Gastrocnemius medialis (tissue), 4 donors: ENCODE measurements at regions not wholly inside any gene's neighbourhood (a gene's known extent, or its start where the extent isn't known, plus 50 kb on each side); places are given as distances from the start of the nearest gene placed in this dataset.

ENCODE experiments used
- ATAC-seq, 2 donors: fragments of 150-250 bp; one replicate each; pipeline ENCODE4 v1.9.1; 2016
- DNase-seq, 2 donors: peaks; one replicate each; pipeline ENCODE4 v3.0.0-alpha.2; 2019
- H3K27ac ChIP-seq, 4 donors: fragments of 200-600 bp; sonication (generic); 1 replicate in 1 of 4; 2 replicates in 3 of 4; pipeline ENCODE4 v1.5.1; 2016 to 2018; ENCODE audit warnings: mild to moderate bottlenecking in 2 of 4, moderate library complexity in 1 of 4
- H3K27me3 ChIP-seq, 3 donors: fragments of 200-600 bp; sonication (generic) in 2 of 3; 1 replicate in 1 of 3; 2 replicates in 2 of 3; pipeline versions ENCODE4 v1.5.1 to v1.6.0; 2016 to 2019; ENCODE audit warnings: mild to moderate bottlenecking in 1 of 3, moderate library complexity in 1 of 3
- H3K36me3 ChIP-seq, 2 donors: fragments of 200-600 bp; sonication (generic) in 1 of 2; one replicate each; pipeline ENCODE4 v1.5.1; 2017 to 2018
- H3K4me1 ChIP-seq, 2 donors: fragments of 200-600 bp; sonication (generic) in 1 of 2; one replicate each; pipeline ENCODE4 v1.5.1; 2016 to 2017; ENCODE audit warnings: mild to moderate bottlenecking in 2 of 2
- H3K4me3 ChIP-seq, 4 donors: fragments of 200-600 bp; sonication (generic) in 3 of 4; 1 replicate in 1 of 4; 2 replicates in 3 of 4; pipeline ENCODE4 v1.5.1; 2016 to 2019; ENCODE audit warnings: mild to moderate bottlenecking in 2 of 4
- H3K9me3 ChIP-seq, 3 donors: fragments of 200-600 bp; sonication (generic) in 2 of 3; 1 replicate in 1 of 3; 2 replicates in 2 of 3; pipeline ENCODE4 v1.5.1; 2016 to 2019
- POLR2A ChIP-seq, 2 donors: fragments of 450-650 bp; IDR thresholded peaks; one replicate each; pipeline ENCODE4 v1.6.1; 2017; ENCODE audit warnings: antibody characterized with exemption in 2 of 2, mild to moderate bottlenecking in 2 of 2, moderate library complexity in 2 of 2
- in situ Hi-C, 4 donors: fragments of 200-750 bp; cut with MboI; loops; one replicate each; pipeline versions ENCODE4 v1.15.0 to v1.8.0; 2017; ENCODE audit warnings: low sequenced_read_pairs in 4 of 4
- intact Hi-C: fragments of 100-400 bp; cut with DNase I; formaldehyde crosslinking; loops from one replicate; pipeline ENCODE4 v1.15.1; 2023; ENCODE audit warnings: low total_unique reads
- TF ChIP-seq, protein P1 (sequence below), 5 experiments: fragments of 450-650 bp in 3 of 5; fragments of 200-600 bp in 2 of 5; sonication (generic) in 2 of 5; IDR thresholded peaks in 4 of 5; conservative IDR thresholded peaks in 1 of 5; 1 replicate in 4 of 5; 2 replicates in 1 of 5; pipeline ENCODE4 v1.5.1; 2016 to 2019; ENCODE audit warnings: antibody characterized with exemption in 5 of 5, mild to moderate bottlenecking in 3 of 5, moderate library complexity in 3 of 5

GRCh38 chr10:3016016-3016415 lies 51.3 kb upstream of the PFKP start:
- no peaks in the 10 kb centered on the region for H3K4me1 ChIP-seq

GRCh38 chr10:3014968-3015367 lies 52.4 kb upstream of the PFKP start:
- no peaks in the 10 kb centered on the region for H3K4me1 ChIP-seq
- ATAC-seq (no peak), DNase-seq (no peak)
- H3K36me3 ChIP-seq, result no peaks in the 10 kb centered on the region
- TF ChIP-seq, protein P1, sequence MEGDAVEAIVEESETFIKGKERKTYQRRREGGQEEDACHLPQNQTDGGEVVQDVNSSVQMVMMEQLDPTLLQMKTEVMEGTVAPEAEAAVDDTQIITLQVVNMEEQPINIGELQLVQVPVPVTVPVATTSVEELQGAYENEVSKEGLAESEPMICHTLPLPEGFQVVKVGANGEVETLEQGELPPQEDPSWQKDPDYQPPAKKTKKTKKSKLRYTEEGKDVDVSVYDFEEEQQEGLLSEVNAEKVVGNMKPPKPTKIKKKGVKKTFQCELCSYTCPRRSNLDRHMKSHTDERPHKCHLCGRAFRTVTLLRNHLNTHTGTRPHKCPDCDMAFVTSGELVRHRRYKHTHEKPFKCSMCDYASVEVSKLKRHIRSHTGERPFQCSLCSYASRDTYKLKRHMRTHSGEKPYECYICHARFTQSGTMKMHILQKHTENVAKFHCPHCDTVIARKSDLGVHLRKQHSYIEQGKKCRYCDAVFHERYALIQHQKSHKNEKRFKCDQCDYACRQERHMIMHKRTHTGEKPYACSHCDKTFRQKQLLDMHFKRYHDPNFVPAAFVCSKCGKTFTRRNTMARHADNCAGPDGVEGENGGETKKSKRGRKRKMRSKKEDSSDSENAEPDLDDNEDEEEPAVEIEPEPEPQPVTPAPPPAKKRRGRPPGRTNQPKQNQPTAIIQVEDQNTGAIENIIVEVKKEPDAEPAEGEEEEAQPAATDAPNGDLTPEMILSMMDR (IDR thresholded peaks at IDR 0.05 in 4 of 5, conservative IDR thresholded peaks at IDR 0.05 in 1 of 5), result no peak
- TF ChIP-seq POLR2A (IDR thresholded peaks at IDR 0.05), result no peak
- H3K4me3 ChIP-seq, result no peak overlapping the region
- intact Hi-C loops (no loop called here), in situ Hi-C loops (no loop called here)
- peaks cover 0 to 20% (median 17%) of the 10 kb centered on the region in 3 donors for H3K27me3 ChIP-seq
- no peaks in the 10 kb centered on the region for H3K9me3 ChIP-seq
- no peak overlapping the region for H3K27ac ChIP-seq

More at GRCh38 chr10:3016016-3016415, 51.3 kb upstream of the PFKP start:
- DNase-seq, result no peak
- Histone ChIP-seq H3K4me3 (no peak overlapping the region), H3K27me3 (peaks cover 0 to 18% (median 15%) of the 10 kb centered on the region in 3 donors), H3K9me3 (no peaks in the 10 kb centered on the region), H3K36me3 (no peaks in the 10 kb centered on the region), H3K27ac (no peak overlapping the region)
- TF ChIP-seq, protein P1 (IDR thresholded peaks at IDR 0.05 in 4 of 5, conservative IDR thresholded peaks at IDR 0.05 in 1 of 5), result no peak
- TF ChIP-seq POLR2A (IDR thresholded peaks at IDR 0.05), result no peak
- no peak for ATAC-seq
- intact Hi-C loops, result no loop called here
- in situ Hi-C loops, result no loop called here

DNA sequence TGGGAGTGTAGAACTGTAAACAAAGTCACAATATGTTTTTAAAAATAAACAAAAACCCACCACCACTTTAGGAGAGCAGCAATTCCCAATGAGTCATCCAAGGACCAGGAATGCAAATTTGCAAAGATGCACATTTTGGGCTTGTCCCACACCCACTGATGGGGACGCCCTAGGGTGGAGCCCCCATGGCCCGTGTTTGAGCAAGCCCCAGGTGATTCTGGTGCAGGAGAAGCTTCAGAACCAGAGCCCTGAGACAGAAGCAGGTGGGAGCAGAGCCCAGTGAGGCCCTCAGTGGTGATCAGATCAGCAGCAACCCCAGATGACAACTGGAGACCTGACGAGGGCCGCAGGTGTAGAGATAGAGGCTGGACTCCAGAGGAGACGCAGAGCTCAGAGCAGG lies 55.1 kb upstream of the PFKP start:
- H3K27me3 ChIP-seq, result peaks cover 0 to 20% (median 17%) of the 10 kb centered on the region in 3 donors
- no peaks in the 10 kb centered on the region for H3K4me1 ChIP-seq
- intact Hi-C loops, result no loop called here
- DNase-seq, result no peak
- H3K9me3 ChIP-seq, result no peaks in the 10 kb centered on the region
- H3K27ac ChIP-seq, result no peak overlapping the region
- TF ChIP-seq, protein P1 (IDR thresholded peaks at IDR 0.05 in 4 of 5, conservative IDR thresholded peaks at IDR 0.05 in 1 of 5), result no peak
- TF ChIP-seq POLR2A (IDR thresholded peaks at IDR 0.05), result no peak
- in situ Hi-C loops, result no loop called here
- no peak for ATAC-seq
- H3K36me3 ChIP-seq, result no peaks in the 10 kb centered on the region
- no peak overlapping the region for H3K4me3 ChIP-seq

GRCh38 chr10:3010816-3011460 lies 56.4 kb upstream of the PFKP start:
- no peak for DNase-seq
- peaks cover 0 to 20% (median 17%) of the 10 kb centered on the region in 3 donors for H3K27me3 ChIP-seq

More at GRCh38 chr10:3010816-3011460, 56.4 kb upstream of the PFKP start:
- intact Hi-C loops, result no loop called here
- Histone ChIP-seq H3K27ac (no peak overlapping the region), H3K4me3 (no peak overlapping the region), H3K36me3 (no peaks in the 10 kb centered on the region), H3K9me3 (no peaks in the 10 kb centered on the region), H3K4me1 (no peaks in the 10 kb centered on the region)
- in situ Hi-C loops, result no loop called here
- TF ChIP-seq, protein P1 (IDR thresholded peaks at IDR 0.05 in 4 of 5, conservative IDR thresholded peaks at IDR 0.05 in 1 of 5), result no peak
- TF ChIP-seq POLR2A (IDR thresholded peaks at IDR 0.05), result no peak
- no peak for ATAC-seq
